ENCODE measurements at regions not wholly inside any gene's neighbourhood (a gene's known extent, or its start where the extent isn't known, plus 50 kb on each side); places are given as distances from the start of the nearest gene placed in this dataset.
A peak's percentile ranks its signal among the peaks of the same experiment; 100 is the strongest.

DNA sequence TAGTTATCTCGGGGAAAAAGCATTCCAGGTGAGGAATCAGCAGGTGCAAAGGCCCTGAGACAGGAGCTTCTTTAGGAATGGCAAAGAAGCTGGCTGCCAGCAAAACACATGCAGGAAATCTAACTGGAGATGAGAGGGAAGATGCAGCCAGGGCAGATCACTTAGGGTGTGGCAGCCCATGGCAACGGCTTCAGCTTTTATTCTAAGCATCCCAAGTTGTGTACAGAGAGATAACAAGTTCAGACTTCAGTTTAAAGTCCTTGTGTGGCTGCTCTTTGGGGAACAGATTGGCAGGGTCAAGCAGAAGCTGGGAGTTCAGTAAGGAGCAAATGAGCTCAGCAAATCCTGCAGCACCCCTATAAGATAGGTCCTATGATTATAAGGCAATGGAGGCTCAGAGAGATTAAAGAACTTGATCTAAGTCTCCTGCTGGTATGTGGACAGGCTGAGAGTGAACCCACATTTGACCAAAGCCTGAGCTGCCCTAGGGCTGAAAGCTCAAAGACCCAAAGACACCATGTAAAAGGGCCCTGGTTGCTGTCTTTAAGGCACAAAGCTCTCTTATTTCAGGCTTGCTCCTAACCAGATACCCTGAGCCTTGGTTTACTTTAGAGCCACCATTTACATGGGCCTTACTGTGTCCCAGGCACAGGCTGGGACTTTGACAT, 466.8 kb downstream of the SOX6 start:
- Histone ChIP-seq H3K9me3 (no peaks in the 10 kb centered on the region), H3K27me3 (no peaks in the 10 kb centered on the region), H3K4me3 (no peak overlapping the region), H3K36me3 (no peaks in the 10 kb centered on the region), H3K4me1 (no peaks in the 10 kb centered on the region), H3K27ac (no peak overlapping the region)
- intact Hi-C loops (cut with DNase I; ENCODE audit: low total_unique reads), result no loop called here
- DNase-seq, result no peak
- no peak for TF ChIP-seq POLR2A (IDR thresholded peaks at IDR 0.05)
- TF ChIP-seq, protein P1, sequence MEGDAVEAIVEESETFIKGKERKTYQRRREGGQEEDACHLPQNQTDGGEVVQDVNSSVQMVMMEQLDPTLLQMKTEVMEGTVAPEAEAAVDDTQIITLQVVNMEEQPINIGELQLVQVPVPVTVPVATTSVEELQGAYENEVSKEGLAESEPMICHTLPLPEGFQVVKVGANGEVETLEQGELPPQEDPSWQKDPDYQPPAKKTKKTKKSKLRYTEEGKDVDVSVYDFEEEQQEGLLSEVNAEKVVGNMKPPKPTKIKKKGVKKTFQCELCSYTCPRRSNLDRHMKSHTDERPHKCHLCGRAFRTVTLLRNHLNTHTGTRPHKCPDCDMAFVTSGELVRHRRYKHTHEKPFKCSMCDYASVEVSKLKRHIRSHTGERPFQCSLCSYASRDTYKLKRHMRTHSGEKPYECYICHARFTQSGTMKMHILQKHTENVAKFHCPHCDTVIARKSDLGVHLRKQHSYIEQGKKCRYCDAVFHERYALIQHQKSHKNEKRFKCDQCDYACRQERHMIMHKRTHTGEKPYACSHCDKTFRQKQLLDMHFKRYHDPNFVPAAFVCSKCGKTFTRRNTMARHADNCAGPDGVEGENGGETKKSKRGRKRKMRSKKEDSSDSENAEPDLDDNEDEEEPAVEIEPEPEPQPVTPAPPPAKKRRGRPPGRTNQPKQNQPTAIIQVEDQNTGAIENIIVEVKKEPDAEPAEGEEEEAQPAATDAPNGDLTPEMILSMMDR (IDR thresholded peaks at IDR 0.05), result no peak

DNA sequence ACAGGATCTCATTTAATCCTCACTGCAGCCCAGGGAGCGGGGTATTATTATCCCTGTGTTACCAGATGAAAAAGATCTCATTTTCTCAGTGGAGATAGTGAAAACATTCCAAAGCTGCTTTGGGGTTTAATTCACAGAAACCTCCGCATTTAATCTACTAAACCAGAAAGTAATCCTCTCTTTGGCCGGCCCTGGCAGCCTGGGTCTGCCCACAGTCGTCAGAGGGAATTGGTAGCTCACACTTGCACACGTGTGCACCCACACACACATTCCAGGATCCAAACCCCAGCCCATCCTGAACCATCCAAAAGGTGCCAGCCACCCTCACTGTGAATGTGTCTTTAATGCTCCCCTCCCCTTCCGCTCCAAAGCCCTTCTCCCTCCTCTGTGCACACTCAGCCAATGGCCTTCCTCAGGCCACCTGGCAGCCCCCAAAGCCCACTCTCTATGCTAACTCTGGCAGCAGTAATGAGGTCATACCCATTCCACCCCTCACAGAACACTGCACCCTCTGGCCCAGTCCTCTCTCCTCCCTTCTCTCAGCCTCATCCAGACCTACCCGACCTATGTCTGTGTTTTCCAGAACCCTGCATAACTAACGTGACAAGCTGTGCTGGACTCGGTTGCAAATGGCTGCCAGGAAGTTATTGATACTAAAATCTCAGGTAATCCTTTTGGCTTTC, 466.2 kb downstream of the SOX6 start:
- Histone ChIP-seq H3K4me3 (no peak overlapping the region), H3K4me1 (no peaks in the 10 kb centered on the region), H3K36me3 (no peaks in the 10 kb centered on the region), H3K27me3 (no peaks in the 10 kb centered on the region), H3K9me3 (no peaks in the 10 kb centered on the region), H3K27ac (no peak overlapping the region)
- intact Hi-C loops (cut with DNase I; ENCODE audit: low total_unique reads), result no loop called here
- TF ChIP-seq POLR2A (IDR thresholded peaks at IDR 0.05), result no peak
- TF ChIP-seq, protein P1 (IDR thresholded peaks at IDR 0.05), result no peak
- no peak for DNase-seq

DNA sequence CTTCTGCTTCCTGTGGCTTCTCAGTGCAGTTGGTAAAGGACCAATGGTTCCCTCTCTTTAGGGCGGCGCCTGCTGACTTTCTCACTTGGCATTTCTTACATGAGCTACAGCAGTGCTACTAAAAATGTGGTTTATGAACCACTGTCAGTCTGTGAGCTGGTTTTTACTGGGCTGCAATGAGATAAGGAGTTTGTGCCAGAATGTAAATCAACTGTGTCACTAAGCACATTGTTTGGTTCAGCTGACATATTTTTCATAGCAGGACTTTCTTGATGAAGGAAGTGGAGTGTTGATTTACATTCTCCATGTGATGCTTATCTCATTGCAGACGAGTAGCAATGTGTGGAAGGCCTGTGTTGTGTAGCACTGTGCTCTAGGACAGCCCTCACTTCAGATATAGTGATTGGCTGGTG, 463.3 kb downstream of the SOX6 start:
- DNase-seq, result no peak
- TF ChIP-seq, protein P1 (IDR thresholded peaks at IDR 0.05), result no peak
- TF ChIP-seq POLR2A (IDR thresholded peaks at IDR 0.05), result no peak
- H3K36me3 ChIP-seq, result no peaks in the 10 kb centered on the region
- intact Hi-C loops (cut with DNase I; ENCODE audit: low total_unique reads), result no loop called here
- peak overlapping the region in 1 of 2 donors; percentile 28 for H3K27ac ChIP-seq
- no peaks in the 10 kb centered on the region for H3K27me3 ChIP-seq
- no peaks in the 10 kb centered on the region for H3K9me3 ChIP-seq
- no peaks in the 10 kb centered on the region for H3K4me1 ChIP-seq
- H3K4me3 ChIP-seq, result no peak overlapping the region

- no peak for DNase-seq
- Histone ChIP-seq H3K4me3 (no peak overlapping the region), H3K4me1 (no peaks in the 10 kb centered on the region), H3K27ac (no peak overlapping the region), H3K36me3 (no peaks in the 10 kb centered on the region), H3K9me3 (no peaks in the 10 kb centered on the region), H3K27me3 (no peaks in the 10 kb centered on the region)
- no peak for TF ChIP-seq POLR2A (IDR thresholded peaks at IDR 0.05)
- TF ChIP-seq, protein P1 (IDR thresholded peaks at IDR 0.05), result no peak
- intact Hi-C loops (cut with DNase I; ENCODE audit: low total_unique reads), result no loop called here
Measured at GRCh38 chr11:15896026-15896425, 460.3 kb downstream of the SOX6 start.

DNA sequence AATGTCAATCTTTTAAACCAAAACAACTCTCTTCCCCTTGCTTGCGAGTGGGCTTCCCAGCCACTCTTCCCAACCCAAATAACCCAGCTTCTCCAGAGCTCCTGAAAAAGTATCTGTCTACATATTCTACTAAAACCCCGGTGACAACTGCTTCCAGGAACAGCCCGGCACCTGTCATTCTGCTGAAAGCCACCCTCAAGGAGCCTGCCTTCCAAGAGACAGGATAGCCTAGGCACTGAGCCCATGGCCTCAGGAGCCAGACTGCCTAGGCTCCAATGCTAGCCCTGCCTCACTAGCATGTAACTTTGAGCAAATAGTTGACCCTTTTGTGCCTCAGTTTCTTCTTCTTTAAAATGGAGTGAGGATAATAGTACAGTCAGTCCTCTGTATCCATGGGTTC, 459.8 kb downstream of the SOX6 start:
- intact Hi-C loops (cut with DNase I; ENCODE audit: low total_unique reads), result no loop called here
- H3K27me3 ChIP-seq, result no peaks in the 10 kb centered on the region
- no peaks in the 10 kb centered on the region for H3K36me3 ChIP-seq
- H3K4me3 ChIP-seq, result no peak overlapping the region
- TF ChIP-seq, protein P1 (IDR thresholded peaks at IDR 0.05), result no peak
- DNase-seq, result no peak
- no peaks in the 10 kb centered on the region for H3K4me1 ChIP-seq
- no peaks in the 10 kb centered on the region for H3K9me3 ChIP-seq
- no peak overlapping the region for H3K27ac ChIP-seq

Measured in uterus (tissue), 3 donors.